IMR-90 (cell line): ENCODE measurements at regions not wholly inside any gene's neighbourhood (a gene's known extent, or its start where the extent isn't known, plus 50 kb on each side); places are given as distances from the start of the nearest gene placed in this dataset.
A peak's percentile ranks its signal among the peaks of the same experiment; 100 is the strongest.

ENCODE experiments used
- ATAC-seq: fragments of 200-7000 bp; cut with Tn5 transposase; 2 replicates; pipeline ENCODE4 v1.9.1; 2020; ENCODE audit warnings: low read depth, mild to moderate bottlenecking, moderate library complexity
- BruUV-seq: library from RNA; stranded (reverse); fragments of 400-500 nt; replicated peaks from 2 replicates; lab custom pipeline; 2021; lab: Mats Ljungman, UMichigan
- CTCF ChIA-PET: fragments of 300-600 bp; formaldehyde crosslinking; extraction: SDS; loops from one replicate; lab custom pipeline; 2021; ENCODE audit warnings: antibody characterized with exemption; lab: Yijun Ruan, JAX
- POLR2A ChIA-PET: fragments of 300-600 bp; sonication (Branson Sonifier 250); formaldehyde crosslinking; loops from one replicate; lab custom pipeline; 2022; ENCODE audit warnings: antibody characterized with exemption; ENCODE audit not compliant: unreplicated experiment; lab: Charles Lee
- DNase-seq: peaks from one replicate; pipeline ENCODE4 v3.0.0; 2013
- H2AFZ ChIP-seq: replicated peaks from 2 replicates; pipeline ENCODE3; 2013; ENCODE audit warnings: low read length, mild to moderate bottlenecking; ENCODE audit not compliant: poor library complexity
- H2AK5ac ChIP-seq: 2 replicates; pipeline ENCODE4 v1.6.1; 2013; ENCODE audit warnings: low read depth, low read length, inconsistent platforms
- H2AK9ac ChIP-seq: replicated peaks from 2 replicates; pipeline ENCODE3; 2013; ENCODE audit warnings: mild to moderate bottlenecking, low read depth, low read length, moderate library complexity; ENCODE audit not compliant: poor library complexity
- H2BK120ac ChIP-seq: 2 replicates; pipeline ENCODE4 v1.6.1; 2013; ENCODE audit warnings: low read depth, low read length, inconsistent platforms
- H2BK15ac ChIP-seq: 3 replicates; pipeline ENCODE4 v1.6.1; 2013; ENCODE audit warnings: low read depth, low read length, inconsistent platforms
- H2BK20ac ChIP-seq: 2 replicates; pipeline ENCODE4 v1.6.1; 2013; ENCODE audit warnings: low read depth, mild to moderate bottlenecking, inconsistent platforms, low read length, moderate library complexity
- H2BK5ac ChIP-seq: 2 replicates; pipeline ENCODE4 v1.6.1; 2013; ENCODE audit warnings: mild to moderate bottlenecking, low read depth, low read length, inconsistent platforms; ENCODE audit not compliant: poor library complexity, severe bottlenecking
- H3K14ac ChIP-seq: replicated peaks from 2 replicates; pipeline ENCODE4 v1.6.1; 2013; ENCODE audit warnings: low read depth, low read length, inconsistent platforms
- H3K18ac ChIP-seq: 2 replicates; pipeline ENCODE4 v1.6.1; 2013; ENCODE audit warnings: low read depth, low read length, control low read depth
- H3K23ac ChIP-seq: 2 replicates; pipeline ENCODE4 v1.6.1; 2013; ENCODE audit warnings: low read depth, low read length, inconsistent platforms
- H3K27ac ChIP-seq: 2 replicates; pipeline ENCODE4 v1.5.1; 2013; ENCODE audit warnings: mild to moderate bottlenecking, control low read depth, low read length; ENCODE audit not compliant: insufficient read depth
- H3K27me3 ChIP-seq: 2 replicates; pipeline ENCODE4 v1.6.1; 2013; ENCODE audit warnings: low read length; ENCODE audit not compliant: control insufficient read depth, insufficient read depth
- H3K36me3 ChIP-seq: 2 replicates; pipeline ENCODE4 v1.6.1; 2013; ENCODE audit warnings: low read length, mixed read lengths; ENCODE audit not compliant: control insufficient read depth, insufficient read depth
- H3K4ac ChIP-seq: 2 replicates; pipeline ENCODE4 v1.6.1; 2013; ENCODE audit warnings: low read depth, low read length, inconsistent platforms
- H3K4me1 ChIP-seq: 2 replicates; pipeline ENCODE4 v1.6.1; 2013; ENCODE audit warnings: low read length, mixed read lengths; ENCODE audit not compliant: control insufficient read depth, insufficient read depth
- H3K4me2 ChIP-seq: 2 replicates; pipeline ENCODE4 v1.6.1; 2013; ENCODE audit warnings: low read depth, mild to moderate bottlenecking, control low read depth, low read length, moderate library complexity
- H3K4me3 ChIP-seq: 2 replicates; pipeline ENCODE4 v1.5.1; 2013; ENCODE audit warnings: low read depth, mild to moderate bottlenecking, control low read depth, low read length, moderate library complexity; ENCODE audit not compliant: insufficient read depth
- H3K56ac ChIP-seq: 2 replicates; pipeline ENCODE4 v1.6.1; 2013; ENCODE audit warnings: low read length, inconsistent platforms; ENCODE audit not compliant: insufficient read depth; ENCODE audit errors: extremely low read depth
- H3K79me1 ChIP-seq, 2 experiments: 2 replicates each; pipeline ENCODE4 v1.6.1; 2013; ENCODE audit warnings: low read length in 2 of 2, inconsistent platforms in 1 of 2, low read depth in 1 of 2
- H3K9ac ChIP-seq: 2 replicates; pipeline ENCODE4 v1.6.1; 2013; ENCODE audit warnings: low read depth, low read length, control low read depth
- H3K9me1 ChIP-seq: 2 replicates; pipeline ENCODE4 v1.6.1; 2013; ENCODE audit warnings: low read length, inconsistent platforms; ENCODE audit not compliant: insufficient read depth
- H3K9me3 ChIP-seq: 2 replicates; pipeline ENCODE4 v1.6.1; 2013; ENCODE audit warnings: low read length; ENCODE audit not compliant: control insufficient read depth, insufficient read depth
- H4K20me1 ChIP-seq: 2 replicates; pipeline ENCODE4 v1.6.1; 2013; ENCODE audit warnings: low read length, inconsistent platforms; ENCODE audit not compliant: insufficient read depth
- H4K5ac ChIP-seq: 2 replicates; pipeline ENCODE4 v1.6.1; 2013; ENCODE audit warnings: mild to moderate bottlenecking, low read depth, low read length, control low read depth
- H4K8ac ChIP-seq, 2 experiments: 2 replicates each; pipeline ENCODE4 v1.6.1; 2013; ENCODE audit warnings: low read depth in 2 of 2, low read length in 2 of 2, control low read depth in 1 of 2, inconsistent platforms in 1 of 2
- H4K91ac ChIP-seq: 2 replicates; pipeline ENCODE4 v1.6.1; 2013; ENCODE audit warnings: low read depth, low read length, inconsistent platforms; ENCODE audit not compliant: insufficient read depth
- CEBPB ChIP-seq: IDR thresholded peaks from 2 replicates; pipeline ENCODE4 v1.6.1; 2012; ENCODE audit warnings: low read depth, low read length, improper control_type of control experiment
- NFE2L2 ChIP-seq: fragments of 150-350 bp; IDR thresholded peaks from 2 replicates; pipeline ENCODE4 v1.6.1; 2016; ENCODE audit warnings: low read depth, mild to moderate bottlenecking, low read length
- WGBS, 2 experiments: methylation state at CpG; one replicate each; pipeline versions ENCODE4 v1.1.5 to v1.1.7; 2013; ENCODE audit warnings: missing lambda C conversion rate in 2 of 2; ENCODE audit not compliant: insufficient read length in 1 of 2; ENCODE audit errors: extremely low coverage in 2 of 2; 5-methylcytosine and 5-hydroxymethylcytosine counted together
- dilution Hi-C: fragments of 300-500 bp; cut with HindIII; formaldehyde crosslinking; loops from one replicate; pipeline ENCODE4 v1.14.3; 2018; ENCODE audit warnings: low sequenced_read_pairs; ENCODE audit not compliant: unreplicated experiment
- in situ Hi-C: fragments of 300-500 bp; cut with MboI; formaldehyde crosslinking; loops from 3 replicates; pipeline ENCODE4 v1.14.3; 2019; ENCODE audit warnings: low sequenced_read_pairs, inconsistent platforms, mixed read lengths
- intact Hi-C: fragments of 100-400 bp; cut with micrococcal nuclease; formaldehyde crosslinking; loops from 2 replicates; pipeline ENCODE4 v1.10.0; 2022

GRCh38 chr21:28554660-28555475, 437.8 kb downstream of the LTN1 start:
- peak overlapping the region; percentile 5; the same call in 1 of the 2 replicates for H2BK120ac ChIP-seq

More at GRCh38 chr21:28554660-28555475, 437.8 kb downstream of the LTN1 start:
- no peaks in the 10 kb centered on the region for H3K9me3 ChIP-seq
- no peak overlapping the region for H2AK5ac ChIP-seq
- in situ Hi-C loops (no loop called here), dilution Hi-C loops (no loop called here), intact Hi-C loops (no loop called here)
- TF ChIP-seq NFE2L2 = no peak
- no peak for TF ChIP-seq CEBPB
- H3K9ac ChIP-seq = no peak overlapping the region
- H4K8ac ChIP-seq = peak overlapping the region in 1 of 2 experiments; percentile 31; a peak in 2 of 4 replicates
- no peak overlapping the region for H3K27ac ChIP-seq
- DNase-seq = peak; percentile 63
- ChIA-PET CTCF (interaction anchor here (0.8 kb wide), 1 partner anchor 22 kb away, joined by 4 read pairs; no protein-coding TSS in a partner anchor), POLR2A (no interaction called here)
- H4K91ac ChIP-seq = no peak overlapping the region
- no peak overlapping the region for H4K5ac ChIP-seq
- no TSS peak for BruUV-seq
- H3K4me2 ChIP-seq = no peak overlapping the region
- no peaks in the 10 kb centered on the region for H4K20me1 ChIP-seq
- no peak for ATAC-seq
- no peak overlapping the region for H3K56ac ChIP-seq
- H3K4me1 ChIP-seq = peaks cover 3% of the 10 kb centered on the region
- H3K79me1 ChIP-seq = no peaks in the 10 kb centered on the region
- WGBS, 2 experiments = 90% methylated on average over 2 of the region's 10 CpGs; no CpG with 5 or more reads in 1 of the 2 experiments
- H3K27me3 ChIP-seq = no peaks in the 10 kb centered on the region
- H2AFZ ChIP-seq = peak overlapping the region; percentile 48
- no peak overlapping the region for H2AK9ac ChIP-seq
- H3K23ac ChIP-seq = no peak overlapping the region
- H3K18ac ChIP-seq = no peak overlapping the region
- no peaks in the 10 kb centered on the region for H3K9me1 ChIP-seq
- H2BK5ac ChIP-seq = peak overlapping the region; percentile 11
- no peak overlapping the region; the same call in 2 of the 3 replicates for H2BK15ac ChIP-seq
- H2BK20ac ChIP-seq = no peak overlapping the region; the same call in 1 of the 2 replicates
- no peaks in the 10 kb centered on the region for H3K36me3 ChIP-seq
- H3K14ac ChIP-seq = no peak overlapping the region
- H3K4ac ChIP-seq = peak overlapping the region; percentile 27; the same call in 1 of the 2 replicates
- H3K4me3 ChIP-seq = no peak overlapping the region
